Renal pelvis (tissue), 1 donor: ENCODE measurements at regions not wholly inside any gene's neighbourhood (a gene's known extent, or its start where the extent isn't known, plus 50 kb on each side); places are given as distances from the start of the nearest gene placed in this dataset.
"Not testable (repeated sequence)": the region's sequence is repeated elsewhere in the genome, so short reads cannot be mapped to it uniquely, and the experiment has no call there.

ENCODE experiments used
- DNase-seq: peaks from one replicate; pipeline ENCODE4 v3.0.0-alpha.2; 2013

GRCh38 chr13:109323338-109323737 lies 463.0 kb downstream of the IRS2 start:
- DNase-seq = no peak

GRCh38 chr13:109318945-109319590 lies 467.3 kb downstream of the IRS2 start:
- DNase-seq = no peak

- DNase-seq = no peak
Measured at GRCh38 chr13:109315481-109315880, 470.9 kb downstream of the IRS2 start.

GRCh38 chr13:109314101-109314500 lies 472.3 kb downstream of the IRS2 start:
- no peak for DNase-seq

- no peak for DNase-seq
Measured at GRCh38 chr13:109312399-109312798, 474.0 kb downstream of the IRS2 start.

- not testable (repeated sequence) for DNase-seq
Measured at GRCh38 chr13:109311431-109311976, 474.9 kb downstream of the IRS2 start.

GRCh38 chr13:109309625-109310363 lies 476.6 kb downstream of the IRS2 start:
- DNase-seq = no peak

DNA sequence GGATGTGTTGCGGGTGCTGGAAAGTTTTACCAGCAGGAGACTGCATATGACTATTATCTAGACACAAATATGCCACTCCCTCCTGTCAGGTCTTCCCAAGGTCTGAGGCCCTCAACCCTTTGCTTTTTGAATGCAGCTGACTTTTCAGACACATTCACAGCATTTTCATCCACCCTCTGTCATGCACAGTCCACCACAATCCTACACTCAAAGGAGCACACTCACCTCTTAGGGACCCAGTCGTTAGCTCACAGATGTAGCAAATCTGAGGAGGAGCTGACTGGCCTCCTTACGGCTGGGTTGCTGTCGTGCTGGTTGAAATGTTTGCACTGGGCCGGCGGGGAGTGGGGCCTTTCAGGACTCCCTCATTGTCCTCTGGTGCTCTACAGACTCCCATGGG lies 479.4 kb downstream of the IRS2 start:
- no peak for DNase-seq

DNA sequence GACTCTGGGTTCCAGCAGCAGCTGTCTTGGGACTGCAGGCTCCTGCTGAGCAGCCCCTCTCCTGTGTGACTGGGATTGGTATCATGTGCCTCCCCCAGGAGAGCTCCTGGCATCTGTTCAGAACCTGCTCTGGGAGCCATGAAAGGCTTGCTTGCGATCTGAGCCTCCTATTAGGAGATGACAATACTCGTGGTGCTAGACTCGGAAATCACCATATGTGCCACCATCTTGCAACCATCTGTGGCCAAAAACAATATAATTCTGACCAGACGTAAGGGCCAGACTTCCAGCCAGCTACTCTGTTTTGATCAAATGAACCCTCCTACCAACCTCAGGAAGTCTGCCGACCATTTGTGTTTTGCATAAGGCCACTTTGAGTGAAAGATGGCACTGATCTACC lies 484.7 kb downstream of the IRS2 start:
- no peak for DNase-seq

- DNase-seq = no peak
Measured at GRCh38 chr13:109301276-109301675, 485.1 kb downstream of the IRS2 start.

DNA sequence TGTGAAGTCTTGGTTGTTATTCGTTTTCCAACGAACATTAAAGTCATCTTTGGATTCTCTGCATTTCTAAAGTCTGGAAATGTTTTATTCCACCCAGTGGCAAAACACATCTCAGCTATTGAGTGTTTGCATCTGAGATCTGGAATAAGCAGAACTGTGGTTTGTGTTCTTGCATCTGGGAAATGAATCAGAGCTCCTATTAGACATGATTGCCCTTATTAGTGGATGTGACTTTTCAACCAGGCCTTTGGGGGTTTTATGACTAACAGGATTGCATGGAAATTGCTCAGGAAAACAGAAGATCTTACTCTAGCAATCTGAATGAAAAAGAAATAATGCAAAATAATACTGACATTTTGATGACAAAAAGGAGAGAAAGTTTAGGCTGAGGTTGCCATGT lies 488.8 kb downstream of the IRS2 start:
- no peak for DNase-seq

DNA sequence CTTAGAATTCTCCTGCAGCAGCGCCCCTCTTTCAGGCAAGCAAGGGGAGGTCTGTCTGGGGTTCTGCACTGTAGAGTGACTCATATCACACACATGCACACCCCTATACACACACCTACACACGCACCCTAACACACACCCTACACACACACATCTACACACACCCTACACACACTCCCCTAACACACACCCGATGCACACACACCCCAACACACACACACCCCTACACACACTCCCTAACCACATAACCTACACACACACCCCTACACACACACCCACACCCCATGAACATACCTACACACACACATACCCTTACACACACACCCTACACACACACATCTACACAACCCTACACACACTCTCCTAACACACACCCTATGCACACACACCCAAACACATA lies 493.2 kb downstream of the IRS2 start:
- DNase-seq = no peak

DNA sequence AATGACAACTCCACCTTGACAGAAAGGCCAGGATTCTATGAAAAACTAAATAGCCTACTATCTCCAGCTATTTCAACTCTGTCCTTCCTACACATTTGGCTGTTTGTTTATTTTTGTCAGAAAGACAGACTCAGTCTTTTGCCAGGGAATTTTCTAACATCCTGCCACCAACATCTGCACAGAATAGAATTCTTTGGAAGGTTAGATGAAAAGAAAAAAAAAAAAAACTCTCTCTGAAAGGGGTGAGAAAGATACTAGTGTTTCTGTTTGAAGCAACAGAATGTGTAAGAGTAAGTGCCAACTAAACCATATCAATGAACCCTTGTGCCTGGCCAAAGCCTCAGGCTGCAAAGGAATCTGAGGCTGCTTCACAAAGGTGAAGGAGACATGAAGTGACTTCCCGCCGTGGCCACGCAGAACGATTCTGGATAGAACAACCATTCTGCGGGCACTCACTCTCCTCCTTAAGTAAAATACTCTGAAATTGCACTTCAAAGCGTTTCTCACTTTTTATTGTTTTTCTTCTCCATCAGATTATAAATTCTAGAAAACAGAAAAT lies 498.2 kb downstream of the IRS2 start:
- DNase-seq = no peak

GRCh38 chr13:109287553-109287952 lies 498.8 kb downstream of the IRS2 start:
- DNase-seq = no peak

- no peak for DNase-seq
Measured at GRCh38 chr13:109285586-109285985, 500.8 kb downstream of the IRS2 start.

DNA sequence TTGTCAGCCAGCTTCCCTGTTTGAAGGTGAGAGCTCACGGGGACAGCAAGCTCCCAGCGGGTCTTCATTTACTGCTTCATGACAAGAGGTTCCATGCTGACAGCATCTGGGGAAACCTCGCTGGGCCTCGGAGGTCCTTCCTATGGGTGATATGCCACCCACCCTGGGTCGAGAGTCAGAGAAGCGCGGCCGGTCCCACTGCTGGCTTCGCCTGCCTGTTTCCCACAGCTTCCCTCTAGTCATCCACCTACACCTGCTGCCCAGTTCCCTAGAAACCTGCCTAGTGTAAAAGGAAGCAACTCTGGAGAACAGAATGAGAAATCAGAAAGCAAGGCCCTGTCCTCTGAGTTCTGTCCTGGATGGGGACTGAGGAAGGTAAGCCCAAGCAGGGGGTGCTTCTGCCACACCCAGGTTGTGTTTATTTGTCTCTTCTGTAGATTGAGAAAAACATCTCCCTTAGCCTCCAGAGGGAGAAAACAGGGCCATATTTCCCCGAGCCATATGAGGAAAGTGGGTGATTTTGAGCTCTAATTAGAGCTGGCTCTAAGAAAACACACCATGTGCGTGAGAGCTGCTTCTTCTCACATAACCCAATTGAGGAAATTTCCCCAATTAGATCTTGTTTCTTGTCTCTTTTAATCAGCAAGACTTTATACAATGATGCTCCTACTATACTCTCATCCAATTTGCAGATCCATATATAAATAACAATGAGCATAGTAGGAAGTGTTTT lies 504.3 kb downstream of the IRS2 start:
- no peak for DNase-seq

DNA sequence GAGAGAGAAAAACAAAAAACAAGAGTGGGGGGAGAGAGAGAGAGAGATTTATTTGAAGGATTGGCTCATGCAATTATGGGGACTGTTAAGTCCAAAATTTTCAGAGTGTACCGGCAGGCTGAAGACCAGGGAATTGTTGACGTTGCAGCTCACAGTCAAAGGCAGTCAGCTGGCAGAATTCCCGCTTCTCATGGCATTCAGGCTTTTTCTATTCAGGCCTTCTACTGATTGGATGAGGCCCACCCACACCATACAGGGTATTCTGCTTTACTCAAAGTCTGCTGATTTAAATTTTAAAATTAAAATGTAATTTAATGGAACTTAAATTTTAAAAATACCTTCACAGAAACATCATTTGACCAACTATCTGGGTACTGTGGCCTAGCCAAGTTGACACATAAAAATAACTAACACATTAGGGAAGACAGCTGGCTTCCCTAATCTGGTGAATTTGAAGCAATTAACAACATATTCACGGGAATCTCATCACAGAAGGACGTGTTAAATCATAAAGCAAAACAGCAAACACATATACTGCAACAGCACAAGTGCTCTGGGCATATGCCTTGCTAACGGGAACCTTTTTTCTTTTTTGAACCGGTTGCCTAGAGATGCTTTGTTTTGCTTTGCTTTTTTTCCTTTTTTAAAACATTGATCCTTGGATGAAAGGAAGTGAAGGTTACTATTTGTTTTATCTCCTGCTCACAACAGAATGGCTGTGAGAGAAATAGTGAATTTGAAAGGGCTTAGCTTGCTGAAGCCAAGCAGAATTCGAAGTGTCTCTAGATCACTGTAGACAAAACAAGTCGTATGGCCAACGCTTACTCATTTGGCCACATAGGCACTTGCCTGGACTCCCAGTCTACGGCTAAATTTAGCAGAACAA lies 505.1 kb downstream of the IRS2 start:
- no peak for DNase-seq

- no peak for DNase-seq
Measured at GRCh38 chr13:109276261-109276660, 510.1 kb downstream of the IRS2 start.

GRCh38 chr13:109275852-109276251 lies 510.5 kb downstream of the IRS2 start:
- DNase-seq = peak; percentile 28

DNA sequence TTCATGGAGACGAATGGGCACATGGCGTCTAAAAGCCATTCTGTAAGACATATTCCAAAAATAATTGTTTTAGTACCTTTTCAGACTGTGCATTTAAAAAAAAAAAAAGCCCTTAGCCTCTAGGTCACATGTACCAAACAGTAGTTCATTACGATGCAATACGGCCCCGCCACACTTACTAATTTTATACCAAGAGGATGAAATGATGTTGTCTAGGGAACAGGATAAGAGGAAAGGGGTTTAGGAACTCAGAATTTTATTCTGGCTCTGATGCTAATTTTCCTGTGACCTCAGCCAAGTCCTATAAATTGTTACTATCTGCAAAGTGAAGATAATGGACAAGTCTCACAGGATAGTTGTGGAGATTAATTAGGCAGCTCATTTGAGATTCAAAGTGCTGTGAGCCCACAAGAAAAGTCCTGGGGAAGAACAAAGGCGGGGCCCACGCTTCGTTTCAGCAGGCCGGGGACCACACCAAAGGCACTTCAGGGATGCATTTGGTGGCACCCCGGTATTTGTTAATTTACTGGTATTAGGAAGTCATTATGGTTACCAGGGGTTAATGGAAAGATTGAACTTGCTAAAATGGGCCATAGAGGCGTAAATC lies 511.1 kb downstream of the IRS2 start:
- DNase-seq = no peak
